ENCODE measurements at regions not wholly inside any gene's neighbourhood (a gene's known extent, or its start where the extent isn't known, plus 50 kb on each side); places are given as distances from the start of the nearest gene placed in this dataset.

DNA sequence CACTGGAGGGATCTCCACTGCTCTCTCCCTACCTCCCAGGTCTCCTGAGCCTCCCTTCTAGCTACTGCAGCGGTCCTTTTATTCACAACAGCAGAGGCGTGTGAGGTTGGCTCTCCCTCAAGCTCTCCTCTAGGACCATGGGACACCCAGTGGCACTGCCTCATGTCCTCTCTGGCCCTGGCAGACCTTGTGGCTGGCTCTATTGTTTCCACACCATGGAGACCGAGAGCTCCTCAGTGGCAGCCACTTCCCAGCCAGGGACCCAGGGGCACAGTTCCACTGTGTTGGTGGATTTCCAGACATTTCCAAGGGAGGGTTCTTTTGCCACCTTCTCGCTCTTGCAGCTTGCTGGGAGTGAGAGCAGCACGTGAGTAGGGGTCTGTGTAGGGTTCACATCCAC, 204.9 kb downstream of the AXIN2 start:
- H3K27me3 ChIP-seq (ENCODE audit: control insufficient read depth, insufficient read depth, low read length): no peaks in the 10 kb centered on the region
- H3K36me3 ChIP-seq (ENCODE audit: control insufficient read depth, insufficient read depth, low read length): no peaks in the 10 kb centered on the region
- ChIA-PET CTCF (no interaction called here), POLR2A (no interaction called here)
- DNase-seq (ENCODE audit: low read depth): no peak
- H3K4me3 ChIP-seq (ENCODE audit: low read depth, low read length): no peak overlapping the region
- TF ChIP-seq, protein P1, sequence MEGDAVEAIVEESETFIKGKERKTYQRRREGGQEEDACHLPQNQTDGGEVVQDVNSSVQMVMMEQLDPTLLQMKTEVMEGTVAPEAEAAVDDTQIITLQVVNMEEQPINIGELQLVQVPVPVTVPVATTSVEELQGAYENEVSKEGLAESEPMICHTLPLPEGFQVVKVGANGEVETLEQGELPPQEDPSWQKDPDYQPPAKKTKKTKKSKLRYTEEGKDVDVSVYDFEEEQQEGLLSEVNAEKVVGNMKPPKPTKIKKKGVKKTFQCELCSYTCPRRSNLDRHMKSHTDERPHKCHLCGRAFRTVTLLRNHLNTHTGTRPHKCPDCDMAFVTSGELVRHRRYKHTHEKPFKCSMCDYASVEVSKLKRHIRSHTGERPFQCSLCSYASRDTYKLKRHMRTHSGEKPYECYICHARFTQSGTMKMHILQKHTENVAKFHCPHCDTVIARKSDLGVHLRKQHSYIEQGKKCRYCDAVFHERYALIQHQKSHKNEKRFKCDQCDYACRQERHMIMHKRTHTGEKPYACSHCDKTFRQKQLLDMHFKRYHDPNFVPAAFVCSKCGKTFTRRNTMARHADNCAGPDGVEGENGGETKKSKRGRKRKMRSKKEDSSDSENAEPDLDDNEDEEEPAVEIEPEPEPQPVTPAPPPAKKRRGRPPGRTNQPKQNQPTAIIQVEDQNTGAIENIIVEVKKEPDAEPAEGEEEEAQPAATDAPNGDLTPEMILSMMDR (IDR thresholded peaks at IDR 0.05; ENCODE audit: insufficient read depth, low read depth, low read length): no peak

DNA sequence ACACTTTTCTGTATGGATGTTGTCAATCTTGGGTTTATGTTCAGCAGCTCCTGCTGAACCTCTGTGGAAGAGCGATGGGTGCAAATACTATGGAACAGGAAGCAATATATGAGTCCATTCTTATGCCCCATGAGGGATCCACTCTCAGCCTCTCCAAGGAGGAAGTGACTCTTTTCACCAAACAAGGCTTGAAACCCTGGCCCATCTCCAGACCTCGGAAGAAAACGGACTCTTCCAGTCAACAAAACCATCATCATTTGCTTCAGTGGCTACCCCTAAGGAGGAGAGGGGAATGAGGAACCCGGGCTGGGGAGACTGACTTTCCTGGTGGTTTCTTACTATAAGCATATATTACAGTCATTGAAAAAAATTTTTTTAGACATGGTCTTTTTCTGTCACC, 206.2 kb downstream of the AXIN2 start:
- no peaks in the 10 kb centered on the region for H3K36me3 ChIP-seq (ENCODE audit: control insufficient read depth, insufficient read depth, low read length)
- TF ChIP-seq, protein P1 (IDR thresholded peaks at IDR 0.05; ENCODE audit: insufficient read depth, low read depth, low read length): no peak
- no peak for DNase-seq (ENCODE audit: low read depth)
- no peaks in the 10 kb centered on the region for H3K27me3 ChIP-seq (ENCODE audit: control insufficient read depth, insufficient read depth, low read length)
- no peak overlapping the region for H3K4me3 ChIP-seq (ENCODE audit: low read depth, low read length)
- ChIA-PET CTCF (no interaction called here), POLR2A (no interaction called here)

DNA sequence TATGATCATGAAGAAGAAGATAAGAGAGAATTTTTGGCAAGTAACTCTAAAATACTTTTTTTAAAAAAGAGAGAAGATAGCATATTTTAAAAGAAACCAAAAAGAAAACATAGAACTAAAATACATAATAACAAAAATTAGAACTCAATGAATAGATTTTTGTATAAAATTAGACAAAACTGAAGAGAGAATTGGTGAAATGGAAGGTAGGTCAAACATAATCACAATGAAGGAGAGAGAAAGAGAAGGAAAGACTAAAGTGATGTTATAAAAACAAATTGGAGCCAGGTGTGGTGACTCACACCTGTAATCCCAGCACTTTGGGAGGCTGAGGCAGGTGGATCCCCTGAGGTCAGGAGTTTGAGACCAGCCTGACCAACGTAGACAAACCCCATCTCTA, 211.5 kb downstream of the AXIN2 start:
- no peak for DNase-seq (ENCODE audit: low read depth)
- ChIA-PET CTCF (no interaction called here), POLR2A (no interaction called here)
- H3K4me3 ChIP-seq (ENCODE audit: low read depth, low read length): no peak overlapping the region
- H3K27me3 ChIP-seq (ENCODE audit: control insufficient read depth, insufficient read depth, low read length): no peaks in the 10 kb centered on the region; the same call in 1 of the 2 replicates
- H3K36me3 ChIP-seq (ENCODE audit: control insufficient read depth, insufficient read depth, low read length): no peaks in the 10 kb centered on the region
- TF ChIP-seq, protein P1 (IDR thresholded peaks at IDR 0.05; ENCODE audit: insufficient read depth, low read depth, low read length): no peak

DNA sequence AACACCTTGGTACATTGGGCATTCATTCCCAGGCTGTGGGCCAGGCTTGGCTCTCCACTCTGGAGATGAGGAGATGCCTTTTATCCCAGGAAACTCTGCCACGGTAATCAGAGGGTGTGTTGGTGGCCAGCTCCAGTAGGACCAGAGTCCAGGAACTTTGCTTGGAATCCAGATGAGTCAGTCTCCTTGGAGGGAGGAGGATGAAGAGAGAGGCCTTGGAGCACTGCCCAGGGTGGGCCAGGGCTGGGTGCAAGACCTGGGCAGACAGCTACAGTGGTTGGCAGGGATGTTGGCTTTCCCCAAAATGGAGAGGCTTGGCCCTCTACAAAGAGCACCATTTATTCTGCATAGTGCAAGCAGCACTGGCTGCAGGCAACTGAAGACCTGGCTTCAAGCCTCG, 209.0 kb downstream of the RGS9 start:
- Histone ChIP-seq H3K4me3 (ENCODE audit: low read depth, low read length) (no peak overlapping the region), H3K27me3 (ENCODE audit: control insufficient read depth, insufficient read depth, low read length) (no peaks in the 10 kb centered on the region; the same call in 1 of the 2 replicates), H3K36me3 (ENCODE audit: control insufficient read depth, insufficient read depth, low read length) (no peaks in the 10 kb centered on the region)
- TF ChIP-seq, protein P1 (IDR thresholded peaks at IDR 0.05; ENCODE audit: insufficient read depth, low read depth, low read length): no peak
- ChIA-PET POLR2A (no interaction called here), CTCF (no interaction called here)
- DNase-seq (ENCODE audit: low read depth): no peak

DNA sequence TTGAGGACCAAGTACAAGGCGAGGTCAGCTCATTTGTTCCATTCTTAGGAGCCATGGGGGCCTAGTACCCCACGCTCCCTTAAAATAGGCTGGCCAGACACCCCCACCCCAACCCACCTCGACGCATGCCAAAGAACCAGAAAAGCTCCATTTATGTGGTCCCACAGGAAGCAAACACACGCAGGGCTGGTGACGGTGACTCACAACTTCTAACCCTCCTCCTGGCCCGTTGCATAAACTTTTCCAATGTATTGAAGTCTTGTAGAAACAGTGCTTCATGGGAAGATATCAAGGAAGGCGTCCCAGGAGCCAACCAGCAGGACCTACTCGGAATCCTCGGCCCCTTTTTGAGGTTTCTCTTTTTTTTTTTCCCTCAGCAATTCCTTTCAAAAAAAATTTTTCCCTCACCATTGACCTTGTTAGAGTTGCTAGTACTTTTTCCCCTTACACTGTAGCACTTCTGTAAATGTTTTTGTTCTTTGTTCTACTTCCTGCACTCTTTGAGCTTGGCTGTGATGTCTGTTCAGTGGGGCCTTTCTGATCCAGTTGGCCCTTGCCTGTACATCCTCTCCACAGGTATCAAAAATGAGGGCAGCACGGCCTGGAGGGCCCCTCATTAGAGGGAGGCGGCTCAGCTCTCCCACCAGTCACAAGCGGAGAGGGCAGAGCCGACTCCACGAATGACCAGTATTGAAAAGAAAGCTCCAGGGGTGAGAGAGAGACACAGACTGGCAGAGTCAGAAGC, 208.3 kb downstream of the RGS9 start:
- TF ChIP-seq, protein P1 (IDR thresholded peaks at IDR 0.05; ENCODE audit: insufficient read depth, low read depth, low read length): no peak
- POLR2A ChIA-PET: no interaction called here
- no peaks in the 10 kb centered on the region; the same call in 1 of the 2 replicates for H3K27me3 ChIP-seq (ENCODE audit: control insufficient read depth, insufficient read depth, low read length)
- CTCF ChIA-PET: interaction anchor here (0.6 to 0.8 kb wide), 2 partner anchors 24 to 74 kb away, joined by 3 to 4 read pairs; no protein-coding TSS in a partner anchor
- H3K4me3 ChIP-seq (ENCODE audit: low read depth, low read length): no peak overlapping the region
- H3K36me3 ChIP-seq (ENCODE audit: control insufficient read depth, insufficient read depth, low read length): no peaks in the 10 kb centered on the region
- DNase-seq (ENCODE audit: low read depth): no peak
